Progenitor cell of endocrine pancreas (in vitro differentiated cells): ENCODE measurements at regions not wholly inside any gene's neighbourhood (a gene's known extent, or its start where the extent isn't known, plus 50 kb on each side); places are given as distances from the start of the nearest gene placed in this dataset.

ENCODE experiments used
- DNase-seq: peaks from one replicate; pipeline ENCODE4 v3.0.0; 2021; ENCODE audit warnings: low spot score; ENCODE audit not compliant: unreplicated experiment
- H3K27ac Mint-ChIP-seq: 2 replicates; pipeline ENCODE4 v1.8.0; 2021; ENCODE audit warnings: mild to moderate bottlenecking, moderate library complexity, mixed read lengths
- H3K27me3 Mint-ChIP-seq: 2 replicates; pipeline ENCODE4 v1.8.0; 2021; ENCODE audit warnings: mixed read lengths
- H3K36me3 Mint-ChIP-seq: 2 replicates; pipeline ENCODE4 v1.8.0; 2022; ENCODE audit warnings: mixed read lengths; ENCODE audit not compliant: insufficient read depth
- H3K4me1 Mint-ChIP-seq: 2 replicates; pipeline ENCODE4 v1.8.0; 2021; ENCODE audit warnings: low read depth, mixed read lengths
- H3K4me3 Mint-ChIP-seq: 2 replicates; pipeline ENCODE4 v1.8.0; 2021; ENCODE audit warnings: low read depth, mild to moderate bottlenecking, moderate library complexity, mixed read lengths
- H3K9me3 Mint-ChIP-seq: 2 replicates; pipeline ENCODE4 v1.8.0; 2021; ENCODE audit warnings: low read depth, mixed read lengths
- TF ChIP-seq, protein P1 (sequence below): fragments of 200-600 bp; sonication (generic); IDR thresholded peaks from one replicate; pipeline ENCODE4 v1.5.0; 2021; ENCODE audit warnings: antibody characterized with exemption, mild to moderate bottlenecking; ENCODE audit not compliant: unreplicated experiment

DNA sequence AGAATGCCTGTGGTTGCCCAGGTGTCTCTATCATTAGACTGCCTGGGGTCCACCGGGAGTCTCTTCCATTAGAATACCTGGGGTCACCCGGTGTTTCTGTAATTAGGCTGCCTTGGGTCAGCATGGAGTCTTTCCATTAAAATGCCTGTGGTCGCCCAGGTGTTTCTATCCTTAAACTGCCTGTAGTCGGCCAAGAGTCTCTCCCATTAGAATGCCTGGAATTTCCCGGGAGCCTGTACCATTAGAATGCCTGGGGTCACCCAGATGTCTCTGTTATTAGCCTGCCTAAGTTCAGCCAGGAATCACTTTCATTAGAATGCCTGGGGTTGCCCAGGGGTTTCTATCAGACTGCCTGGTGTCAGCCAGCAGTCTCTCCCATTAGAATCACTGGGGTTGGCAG lies 1492.8 kb downstream of the UQCRFS1 start:
- H3K4me3 Mint-ChIP-seq = no peak overlapping the region
- TF ChIP-seq, protein P1, sequence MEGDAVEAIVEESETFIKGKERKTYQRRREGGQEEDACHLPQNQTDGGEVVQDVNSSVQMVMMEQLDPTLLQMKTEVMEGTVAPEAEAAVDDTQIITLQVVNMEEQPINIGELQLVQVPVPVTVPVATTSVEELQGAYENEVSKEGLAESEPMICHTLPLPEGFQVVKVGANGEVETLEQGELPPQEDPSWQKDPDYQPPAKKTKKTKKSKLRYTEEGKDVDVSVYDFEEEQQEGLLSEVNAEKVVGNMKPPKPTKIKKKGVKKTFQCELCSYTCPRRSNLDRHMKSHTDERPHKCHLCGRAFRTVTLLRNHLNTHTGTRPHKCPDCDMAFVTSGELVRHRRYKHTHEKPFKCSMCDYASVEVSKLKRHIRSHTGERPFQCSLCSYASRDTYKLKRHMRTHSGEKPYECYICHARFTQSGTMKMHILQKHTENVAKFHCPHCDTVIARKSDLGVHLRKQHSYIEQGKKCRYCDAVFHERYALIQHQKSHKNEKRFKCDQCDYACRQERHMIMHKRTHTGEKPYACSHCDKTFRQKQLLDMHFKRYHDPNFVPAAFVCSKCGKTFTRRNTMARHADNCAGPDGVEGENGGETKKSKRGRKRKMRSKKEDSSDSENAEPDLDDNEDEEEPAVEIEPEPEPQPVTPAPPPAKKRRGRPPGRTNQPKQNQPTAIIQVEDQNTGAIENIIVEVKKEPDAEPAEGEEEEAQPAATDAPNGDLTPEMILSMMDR = no peak
- H3K27ac Mint-ChIP-seq = no peak overlapping the region
- peaks cover 63% of the 10 kb centered on the region for H3K9me3 Mint-ChIP-seq
- H3K27me3 Mint-ChIP-seq = no peaks in the 10 kb centered on the region
- H3K4me1 Mint-ChIP-seq = no peaks in the 10 kb centered on the region
- peaks cover 5% of the 10 kb centered on the region for H3K36me3 Mint-ChIP-seq
- DNase-seq = no peak

- no peak overlapping the region for H3K27ac Mint-ChIP-seq
- no peaks in the 10 kb centered on the region for H3K27me3 Mint-ChIP-seq
- peaks cover 4% of the 10 kb centered on the region for H3K36me3 Mint-ChIP-seq
- DNase-seq = no peak
- H3K4me3 Mint-ChIP-seq = no peak overlapping the region
- H3K9me3 Mint-ChIP-seq = peaks cover 66% of the 10 kb centered on the region
- TF ChIP-seq, protein P1 = no peak
- no peaks in the 10 kb centered on the region for H3K4me1 Mint-ChIP-seq
Measured at GRCh38 chr19:27719034-27719433, 1493.9 kb downstream of the UQCRFS1 start.

DNA sequence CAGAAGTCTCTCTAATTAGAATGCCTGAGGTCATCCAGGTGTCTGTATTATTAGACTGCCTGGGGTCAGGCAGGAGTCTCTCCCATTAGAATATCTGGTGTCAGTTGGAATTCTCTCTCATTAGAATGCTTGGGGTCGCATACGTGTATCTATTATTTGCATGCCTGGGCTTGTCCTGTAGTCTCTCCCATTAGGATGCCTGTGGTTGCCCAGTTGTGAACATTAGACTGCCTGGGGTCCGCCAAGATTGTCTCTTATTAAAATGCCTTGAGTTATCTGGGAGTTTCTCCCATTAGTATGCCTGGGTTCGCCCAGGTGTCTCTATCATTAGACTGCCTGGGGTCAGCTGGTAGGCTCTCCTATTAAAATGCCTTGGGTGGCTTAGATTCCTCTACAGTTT lies 1494.7 kb downstream of the UQCRFS1 start:
- peaks cover 4% of the 10 kb centered on the region for H3K36me3 Mint-ChIP-seq
- no peak overlapping the region for H3K4me3 Mint-ChIP-seq
- H3K27me3 Mint-ChIP-seq = no peaks in the 10 kb centered on the region
- no peak for DNase-seq
- no peaks in the 10 kb centered on the region for H3K4me1 Mint-ChIP-seq
- H3K9me3 Mint-ChIP-seq = peaks cover 63% of the 10 kb centered on the region
- H3K27ac Mint-ChIP-seq = no peak overlapping the region
- TF ChIP-seq, protein P1 = no peak

GRCh38 chr19:27717825-27718224 lies 1495.1 kb downstream of the UQCRFS1 start:
- Mint-ChIP-seq H3K4me3 (no peak overlapping the region), H3K9me3 (peaks cover 62% of the 10 kb centered on the region), H3K27ac (no peak overlapping the region), H3K27me3 (no peaks in the 10 kb centered on the region), H3K36me3 (peaks cover 4% of the 10 kb centered on the region), H3K4me1 (no peaks in the 10 kb centered on the region)
- TF ChIP-seq, protein P1 = no peak
- no peak for DNase-seq

- no peak overlapping the region for H3K27ac Mint-ChIP-seq
- peaks cover 65% of the 10 kb centered on the region for H3K9me3 Mint-ChIP-seq
- no peak for DNase-seq
- H3K4me1 Mint-ChIP-seq = no peaks in the 10 kb centered on the region
- H3K36me3 Mint-ChIP-seq = peaks cover 2% of the 10 kb centered on the region
- H3K4me3 Mint-ChIP-seq = no peak overlapping the region
- no peaks in the 10 kb centered on the region for H3K27me3 Mint-ChIP-seq
- TF ChIP-seq, protein P1 = no peak
Measured at GRCh38 chr19:27716922-27717321, 1496.0 kb downstream of the UQCRFS1 start.

- H3K27me3 Mint-ChIP-seq = no peaks in the 10 kb centered on the region
- no peak for DNase-seq
- no peaks in the 10 kb centered on the region for H3K4me1 Mint-ChIP-seq
- no peak overlapping the region for H3K27ac Mint-ChIP-seq
- peaks cover 4% of the 10 kb centered on the region for H3K36me3 Mint-ChIP-seq
- TF ChIP-seq, protein P1 = no peak
- H3K4me3 Mint-ChIP-seq = no peak overlapping the region
- peaks cover 65% of the 10 kb centered on the region for H3K9me3 Mint-ChIP-seq
Measured at GRCh38 chr19:27714857-27715256, 1498.1 kb downstream of the UQCRFS1 start.
